ENCODE measurements at regions not wholly inside any gene's neighbourhood (a gene's known extent, or its start where the extent isn't known, plus 50 kb on each side); places are given as distances from the start of the nearest gene placed in this dataset.

DNA sequence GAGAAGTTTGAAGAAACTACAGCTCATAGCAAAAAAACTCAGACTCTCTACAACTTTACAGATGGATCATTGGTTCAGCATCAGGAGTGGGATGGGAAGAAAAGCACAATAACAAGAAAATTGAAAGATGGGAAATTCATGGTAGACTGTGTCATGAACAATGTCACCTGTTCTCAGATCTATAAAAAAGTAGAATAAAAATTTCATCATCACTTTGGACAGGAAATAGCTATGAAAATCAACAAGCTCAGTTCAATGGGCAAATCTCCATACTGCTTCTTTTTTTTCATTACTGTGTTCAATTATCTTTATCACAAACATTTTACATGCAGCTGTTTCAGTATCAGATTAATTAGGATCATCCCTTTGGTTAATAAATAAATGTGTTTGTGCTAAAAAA, 76.5 kb upstream of the RAPGEF2 start:
- no peaks in the 10 kb centered on the region for H4K20me1 ChIP-seq (ENCODE audit: insufficient read depth)
- no peak overlapping the region for H3K4me2 ChIP-seq
- H3K79me2 ChIP-seq (ENCODE audit: insufficient read depth), result no peaks in the 10 kb centered on the region
- H3K4me1 ChIP-seq (ENCODE audit: control insufficient read depth in 1 of 2, insufficient read depth in 2 of 2, low read depth in 1 of 2, low read length in 1 of 2), result peaks cover 0 to 21% of the 10 kb centered on the region in 2 experiments; a peak in 2 of 4 replicates
- no peak for TF ChIP-seq RCOR1 (IDR thresholded peaks at IDR 0.05; ENCODE audit: low read length)
- TF ChIP-seq SIN3A (IDR thresholded peaks at IDR 0.05; ENCODE audit: borderline replicate concordance, low read depth, low read length), result no peak
- no peak for TF ChIP-seq ELF1 (IDR thresholded peaks at IDR 0.05)
- TF ChIP-seq, protein P1, sequence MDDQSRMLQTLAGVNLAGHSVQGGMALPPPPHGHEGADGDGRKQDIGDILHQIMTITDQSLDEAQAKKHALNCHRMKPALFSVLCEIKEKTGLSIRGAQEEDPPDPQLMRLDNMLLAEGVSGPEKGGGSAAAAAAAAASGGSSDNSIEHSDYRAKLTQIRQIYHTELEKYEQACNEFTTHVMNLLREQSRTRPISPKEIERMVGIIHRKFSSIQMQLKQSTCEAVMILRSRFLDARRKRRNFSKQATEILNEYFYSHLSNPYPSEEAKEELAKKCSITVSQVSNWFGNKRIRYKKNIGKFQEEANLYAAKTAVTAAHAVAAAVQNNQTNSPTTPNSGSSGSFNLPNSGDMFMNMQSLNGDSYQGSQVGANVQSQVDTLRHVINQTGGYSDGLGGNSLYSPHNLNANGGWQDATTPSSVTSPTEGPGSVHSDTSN (IDR thresholded peaks at IDR 0.05), result no peak
- TF ChIP-seq, protein P2, sequence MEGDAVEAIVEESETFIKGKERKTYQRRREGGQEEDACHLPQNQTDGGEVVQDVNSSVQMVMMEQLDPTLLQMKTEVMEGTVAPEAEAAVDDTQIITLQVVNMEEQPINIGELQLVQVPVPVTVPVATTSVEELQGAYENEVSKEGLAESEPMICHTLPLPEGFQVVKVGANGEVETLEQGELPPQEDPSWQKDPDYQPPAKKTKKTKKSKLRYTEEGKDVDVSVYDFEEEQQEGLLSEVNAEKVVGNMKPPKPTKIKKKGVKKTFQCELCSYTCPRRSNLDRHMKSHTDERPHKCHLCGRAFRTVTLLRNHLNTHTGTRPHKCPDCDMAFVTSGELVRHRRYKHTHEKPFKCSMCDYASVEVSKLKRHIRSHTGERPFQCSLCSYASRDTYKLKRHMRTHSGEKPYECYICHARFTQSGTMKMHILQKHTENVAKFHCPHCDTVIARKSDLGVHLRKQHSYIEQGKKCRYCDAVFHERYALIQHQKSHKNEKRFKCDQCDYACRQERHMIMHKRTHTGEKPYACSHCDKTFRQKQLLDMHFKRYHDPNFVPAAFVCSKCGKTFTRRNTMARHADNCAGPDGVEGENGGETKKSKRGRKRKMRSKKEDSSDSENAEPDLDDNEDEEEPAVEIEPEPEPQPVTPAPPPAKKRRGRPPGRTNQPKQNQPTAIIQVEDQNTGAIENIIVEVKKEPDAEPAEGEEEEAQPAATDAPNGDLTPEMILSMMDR (IDR thresholded peaks at IDR 0.05), result no peak
- no peak for TF ChIP-seq EZH2phosphoT487 (IDR thresholded peaks at IDR 0.05; ENCODE audit: borderline replicate concordance, low read depth)
- TF ChIP-seq GATA2 (CRISPR knock-in tag; IDR thresholded peaks at IDR 0.05), result no peak
- TF ChIP-seq TEAD4 (IDR thresholded peaks at IDR 0.05; ENCODE audit: borderline replicate concordance, insufficient read depth), result no peak
- no peak for TF ChIP-seq FOSL2 (IDR thresholded peaks at IDR 0.05; ENCODE audit: borderline replicate concordance, low read depth)
- no peaks in the 10 kb centered on the region for H3K9me2 ChIP-seq
- DNase-seq, result no peak
- no peak overlapping the region for H3K4me3 ChIP-seq (ENCODE audit: low read depth in 2 of 2, low read length in 1 of 2)
- ChIA-PET POLR2A (interaction anchor here (0.6 kb wide), 1 partner anchor 247 kb away, joined by 3 read pairs; no protein-coding TSS in a partner anchor), CTCF (interaction anchor here (1.1 kb wide), 1 partner anchor 12 kb away, joined by 3 read pairs; no protein-coding TSS in a partner anchor)
- no peaks in the 10 kb centered on the region for H3K36me3 ChIP-seq (replicated peaks in 1 of 2; ENCODE audit: control insufficient read depth in 1 of 2, insufficient read depth in 2 of 2, low read length in 1 of 2)
- no peaks in the 10 kb centered on the region for H3F3A ChIP-seq (replicated peaks; ENCODE audit: insufficient read depth)
- no peak overlapping the region for H2AFZ ChIP-seq (ENCODE audit: low read depth)
- H3K9ac ChIP-seq, result no peak overlapping the region
- H3K27ac ChIP-seq (ENCODE audit: low read depth in 2 of 2, low read length in 1 of 2), result no peak overlapping the region
- H3K27me3 ChIP-seq (ENCODE audit: insufficient read depth), result no peaks in the 10 kb centered on the region
- no peaks in the 10 kb centered on the region for H3K9me3 ChIP-seq

GRCh38 chr4:159027535-159027934, 75.3 kb upstream of the RAPGEF2 start:
- Histone ChIP-seq H3K27me3 (ENCODE audit: insufficient read depth) (no peaks in the 10 kb centered on the region), H4K20me1 (ENCODE audit: insufficient read depth) (no peaks in the 10 kb centered on the region), H2AFZ (ENCODE audit: low read depth) (no peak overlapping the region; the same call in 1 of the 2 replicates), H3K9ac (no peak overlapping the region), H3K4me1 (ENCODE audit: control insufficient read depth in 1 of 2, insufficient read depth in 2 of 2, low read depth in 1 of 2, low read length in 1 of 2) (peaks cover 0 to 12% of the 10 kb centered on the region in 2 experiments; a peak in 2 of 4 replicates), H3K4me3 (ENCODE audit: low read depth in 2 of 2, low read length in 1 of 2) (no peak overlapping the region), H3K4me2 (no peak overlapping the region; the same call in 1 of the 2 replicates), H3K9me3 (no peaks in the 10 kb centered on the region), H3K27ac (ENCODE audit: low read depth in 2 of 2, low read length in 1 of 2) (peak overlapping the region in 1 of 2 experiments; percentile 29; a peak in 2 of 4 replicates), H3F3A (replicated peaks; ENCODE audit: insufficient read depth) (no peaks in the 10 kb centered on the region), H3K9me2 (no peaks in the 10 kb centered on the region), H3K36me3 (replicated peaks in 1 of 2; ENCODE audit: control insufficient read depth in 1 of 2, insufficient read depth in 2 of 2, low read length in 1 of 2) (no peaks in the 10 kb centered on the region), H3K79me2 (ENCODE audit: insufficient read depth) (no peaks in the 10 kb centered on the region)
- peak; percentile 69; the same call in 1 of the 2 replicates for TF ChIP-seq MEF2A (IDR thresholded peaks at IDR 0.05; ENCODE audit: borderline replicate concordance, low read depth)
- no peak for TF ChIP-seq TAF1 (IDR thresholded peaks at IDR 0.05; ENCODE audit: borderline replicate concordance, low read depth, low read length)
- TF ChIP-seq NFIC (IDR thresholded peaks at IDR 0.05; ENCODE audit: borderline replicate concordance), result no peak
- TF ChIP-seq EP300 (IDR thresholded peaks at IDR 0.05; ENCODE audit: borderline replicate concordance in 1 of 2, low read depth in 1 of 2, low read length in 1 of 2), result no peak
- TF ChIP-seq MXI1 (IDR thresholded peaks at IDR 0.05; ENCODE audit: low read depth, low read length), result no peak
- TF ChIP-seq TEAD4 (IDR thresholded peaks at IDR 0.05; ENCODE audit: borderline replicate concordance, insufficient read depth), result no peak
- TF ChIP-seq FOXJ3 (CRISPR knock-in tag; IDR thresholded peaks at IDR 0.05), result no peak
- TF ChIP-seq ZBTB33 (IDR thresholded peaks at IDR 0.05; ENCODE audit: borderline replicate concordance, low read depth), result no peak
- TF ChIP-seq, protein P3, sequence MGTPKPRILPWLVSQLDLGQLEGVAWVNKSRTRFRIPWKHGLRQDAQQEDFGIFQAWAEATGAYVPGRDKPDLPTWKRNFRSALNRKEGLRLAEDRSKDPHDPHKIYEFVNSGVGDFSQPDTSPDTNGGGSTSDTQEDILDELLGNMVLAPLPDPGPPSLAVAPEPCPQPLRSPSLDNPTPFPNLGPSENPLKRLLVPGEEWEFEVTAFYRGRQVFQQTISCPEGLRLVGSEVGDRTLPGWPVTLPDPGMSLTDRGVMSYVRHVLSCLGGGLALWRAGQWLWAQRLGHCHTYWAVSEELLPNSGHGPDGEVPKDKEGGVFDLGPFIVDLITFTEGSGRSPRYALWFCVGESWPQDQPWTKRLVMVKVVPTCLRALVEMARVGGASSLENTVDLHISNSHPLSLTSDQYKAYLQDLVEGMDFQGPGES (IDR thresholded peaks at IDR 0.05; ENCODE audit: low read depth, low read length), result no peak
- POLR2A ChIA-PET, result no interaction called here
- 67% methylated on average over 2 of the region's 2 CpGs for WGBS (ENCODE audit: low lambda C conversion rate)
- CTCF ChIA-PET, result no interaction called here
- no peak for DNase-seq

All from SK-N-SH (cell line).